Right atrium auricular region (tissue), 2 donors: ENCODE measurements at regions not wholly inside any gene's neighbourhood (a gene's known extent, or its start where the extent isn't known, plus 50 kb on each side); places are given as distances from the start of the nearest gene placed in this dataset.

Experiments used
- DNase-seq: peaks from one replicate; pipeline ENCODE4 v3.0.0-alpha.2; 2019; ENCODE audit warnings: low spot score
- H3K27ac ChIP-seq, 2 donors: fragments of 200-600 bp; sonication (generic); 1 replicate in 1 of 2; 2 replicates in 1 of 2; pipeline ENCODE4 v1.5.1; 2016 to 2019
- H3K27me3 ChIP-seq, 2 donors: fragments of 200-600 bp; sonication (generic); one replicate each; pipeline versions ENCODE4 v1.5.1 to v1.6.0; 2017 to 2019
- H3K36me3 ChIP-seq: fragments of 200-600 bp; sonication (generic); one replicate; pipeline ENCODE4 v1.5.1; 2016
- H3K4me1 ChIP-seq, 2 donors: fragments of 200-600 bp; sonication (generic); one replicate each; pipeline versions ENCODE4 v1.5.1 to v1.6.0; 2017 to 2019
- H3K4me3 ChIP-seq, 2 donors: fragments of 200-600 bp; sonication (generic); 1 replicate in 1 of 2; 2 replicates in 1 of 2; pipeline ENCODE4 v1.5.1; 2017 to 2019; ENCODE audit warnings: mild to moderate bottlenecking in 1 of 2, moderate library complexity in 1 of 2
- H3K9me3 ChIP-seq, 2 donors: fragments of 200-600 bp; sonication (generic); one replicate each; pipeline ENCODE4 v1.5.1; 2019
- CTCF ChIP-seq, 2 donors: fragments of 200-600 bp; sonication (generic); IDR thresholded peaks; one replicate each; pipeline ENCODE4 v1.5.1; 2019; ENCODE audit warnings: antibody characterized with exemption in 2 of 2

GRCh38 chrX:1084689-1085088 is 127.8 kb downstream of the CRLF2 start:
- no peaks in the 10 kb centered on the region for H3K4me1 ChIP-seq
- no peak for TF ChIP-seq CTCF (IDR thresholded peaks at IDR 0.05)
- H3K27me3 ChIP-seq = no peaks in the 10 kb centered on the region
- no peak for DNase-seq
- H3K4me3 ChIP-seq = no peak overlapping the region
- H3K36me3 ChIP-seq = no peaks in the 10 kb centered on the region
- H3K9me3 ChIP-seq = peaks cover 0 to 5% of the 10 kb centered on the region in 2 donors
- no peak overlapping the region for H3K27ac ChIP-seq

- DNase-seq = no peak
- H3K36me3 ChIP-seq = no peaks in the 10 kb centered on the region
- H3K27me3 ChIP-seq = no peaks in the 10 kb centered on the region
- no peaks in the 10 kb centered on the region for H3K4me1 ChIP-seq
- H3K4me3 ChIP-seq = no peak overlapping the region
- no peak for TF ChIP-seq CTCF (IDR thresholded peaks at IDR 0.05)
- H3K27ac ChIP-seq = no peak overlapping the region
- H3K9me3 ChIP-seq = peaks cover 0 to 12% of the 10 kb centered on the region in 2 donors
Measured at GRCh38 chrX:1076871-1077651, 135.4 kb downstream of the CRLF2 start.

GRCh38 chrX:1075741-1076140 is 136.7 kb downstream of the CRLF2 start:
- Histone ChIP-seq H3K36me3 (no peaks in the 10 kb centered on the region), H3K27me3 (no peaks in the 10 kb centered on the region), H3K4me1 (no peaks in the 10 kb centered on the region), H3K27ac (no peak overlapping the region), H3K9me3 (peaks cover 0 to 12% of the 10 kb centered on the region in 2 donors), H3K4me3 (no peak overlapping the region)
- DNase-seq = no peak
- no peak for TF ChIP-seq CTCF (IDR thresholded peaks at IDR 0.05)

- Histone ChIP-seq H3K4me3 (no peak overlapping the region), H3K4me1 (no peaks in the 10 kb centered on the region), H3K9me3 (peaks cover 0 to 12% of the 10 kb centered on the region in 2 donors), H3K27me3 (no peaks in the 10 kb centered on the region), H3K27ac (no peak overlapping the region), H3K36me3 (no peaks in the 10 kb centered on the region)
- no peak for DNase-seq
- no peak for TF ChIP-seq CTCF (IDR thresholded peaks at IDR 0.05)
Measured at GRCh38 chrX:1075156-1075555, 137.3 kb downstream of the CRLF2 start.

GRCh38 chrX:1074755-1075154 is 137.7 kb downstream of the CRLF2 start:
- Histone ChIP-seq H3K9me3 (peaks cover 0 to 12% of the 10 kb centered on the region in 2 donors), H3K27me3 (no peaks in the 10 kb centered on the region), H3K4me1 (no peaks in the 10 kb centered on the region), H3K4me3 (no peak overlapping the region), H3K36me3 (no peaks in the 10 kb centered on the region), H3K27ac (no peak overlapping the region)
- TF ChIP-seq CTCF (IDR thresholded peaks at IDR 0.05) = no peak
- no peak for DNase-seq

- no peak overlapping the region for H3K4me3 ChIP-seq
- H3K4me1 ChIP-seq = no peaks in the 10 kb centered on the region
- no peaks in the 10 kb centered on the region for H3K36me3 ChIP-seq
- H3K9me3 ChIP-seq = peaks cover 0 to 12% of the 10 kb centered on the region in 2 donors
- no peak for TF ChIP-seq CTCF (IDR thresholded peaks at IDR 0.05)
- H3K27ac ChIP-seq = no peak overlapping the region
- DNase-seq = no peak
- no peaks in the 10 kb centered on the region for H3K27me3 ChIP-seq
Measured at GRCh38 chrX:1074172-1074571, 138.3 kb downstream of the CRLF2 start.
